Thymus (tissue), 11 donors: ENCODE measurements at regions not wholly inside any gene's neighbourhood (a gene's known extent, or its start where the extent isn't known, plus 50 kb on each side); places are given as distances from the start of the nearest gene placed in this dataset.

Source experiments
- DNase-seq, 9 donors: peaks; one replicate each; pipeline ENCODE4 v3.0.0-alpha.2; 2013; ENCODE audit warnings: low spot score in 9 of 9, low read depth in 6 of 9, missing footprints in 1 of 9
- H3K27ac ChIP-seq, 2 donors: one replicate each; pipeline ENCODE4 v1.5.1; 2013; ENCODE audit warnings: control low read depth in 1 of 2, low read depth in 1 of 2, low read length in 1 of 2, mild to moderate bottlenecking in 1 of 2, moderate library complexity in 1 of 2
- H3K27me3 ChIP-seq, 2 donors: one replicate each; pipeline ENCODE4 v1.5.1; 2013; ENCODE audit warnings: low read length in 1 of 2; ENCODE audit not compliant: control insufficient read depth in 2 of 2, insufficient read depth in 1 of 2
- H3K36me3 ChIP-seq, 2 donors: one replicate each; pipeline ENCODE4 v1.5.1; 2013; ENCODE audit warnings: low read length in 1 of 2, mild to moderate bottlenecking in 1 of 2, moderate library complexity in 1 of 2; ENCODE audit not compliant: control insufficient read depth in 2 of 2, insufficient read depth in 2 of 2
- H3K4me1 ChIP-seq, 2 donors: one replicate each; pipeline ENCODE4 v1.5.1; 2013; ENCODE audit warnings: low read length in 2 of 2; ENCODE audit not compliant: control insufficient read depth in 2 of 2, insufficient read depth in 2 of 2
- H3K4me3 ChIP-seq, 2 donors: one replicate each; pipeline ENCODE4 v1.5.1; 2013; ENCODE audit warnings: low read length in 2 of 2, control low read depth in 1 of 2, mild to moderate bottlenecking in 1 of 2
- H3K9me3 ChIP-seq, 2 donors: one replicate each; pipeline ENCODE4 v1.5.1; 2013; ENCODE audit warnings: low read length in 1 of 2, mild to moderate bottlenecking in 1 of 2; ENCODE audit not compliant: control insufficient read depth in 2 of 2, insufficient read depth in 1 of 2
- WGBS: extraction: QIAGEN DNeasy Blood & Tissue Kit; methylation state at CpG from one replicate; pipeline ENCODE4 v1.1.7; 2013; 5-methylcytosine and 5-hydroxymethylcytosine counted together
- donor health status: healthy.

GRCh38 chr9:28584542-28584941 is 1011.3 kb upstream of the C9orf72 start:
- H3K27me3 ChIP-seq: no peaks in the 10 kb centered on the region
- H3K27ac ChIP-seq: no peak overlapping the region
- no peak overlapping the region for H3K4me3 ChIP-seq
- DNase-seq: no peak
- WGBS: 67% methylated on average over 2 of the region's 2 CpGs
- no peaks in the 10 kb centered on the region for H3K9me3 ChIP-seq
- H3K36me3 ChIP-seq: no peaks in the 10 kb centered on the region
- H3K4me1 ChIP-seq: no peaks in the 10 kb centered on the region

GRCh38 chr9:28587052-28587451 is 1013.8 kb upstream of the C9orf72 start:
- Histone ChIP-seq H3K27me3 (no peaks in the 10 kb centered on the region), H3K27ac (no peak overlapping the region), H3K36me3 (no peaks in the 10 kb centered on the region), H3K4me3 (no peak overlapping the region), H3K4me1 (no peaks in the 10 kb centered on the region), H3K9me3 (no peaks in the 10 kb centered on the region)
- WGBS: 94% methylated on average over 1 of the region's 1 CpG
- no peak for DNase-seq

- Histone ChIP-seq H3K27ac (no peak overlapping the region), H3K4me1 (no peaks in the 10 kb centered on the region), H3K4me3 (no peak overlapping the region), H3K9me3 (no peaks in the 10 kb centered on the region), H3K27me3 (no peaks in the 10 kb centered on the region), H3K36me3 (no peaks in the 10 kb centered on the region)
- WGBS: 87% methylated on average over 3 of the region's 3 CpGs
- no peak for DNase-seq
Measured at GRCh38 chr9:28598408-28598807, 1025.1 kb upstream of the C9orf72 start.

GRCh38 chr9:28600226-28600625 is 1026.9 kb upstream of the C9orf72 start:
- Histone ChIP-seq H3K4me3 (no peak overlapping the region), H3K27ac (no peak overlapping the region), H3K4me1 (no peaks in the 10 kb centered on the region), H3K9me3 (no peaks in the 10 kb centered on the region), H3K36me3 (no peaks in the 10 kb centered on the region), H3K27me3 (no peaks in the 10 kb centered on the region)
- DNase-seq: no peak
- 79% methylated on average over 1 of the region's 1 CpG for WGBS

- Histone ChIP-seq H3K4me1 (no peaks in the 10 kb centered on the region), H3K9me3 (no peaks in the 10 kb centered on the region), H3K27ac (no peak overlapping the region), H3K4me3 (no peak overlapping the region), H3K36me3 (no peaks in the 10 kb centered on the region), H3K27me3 (no peaks in the 10 kb centered on the region)
- DNase-seq: no peak
Measured at GRCh38 chr9:28607843-28608242, 1034.6 kb upstream of the C9orf72 start.

- no peaks in the 10 kb centered on the region for H3K4me1 ChIP-seq
- H3K9me3 ChIP-seq: no peaks in the 10 kb centered on the region
- DNase-seq: no peak
- no peaks in the 10 kb centered on the region for H3K36me3 ChIP-seq
- no peak overlapping the region for H3K27ac ChIP-seq
- no peaks in the 10 kb centered on the region for H3K27me3 ChIP-seq
- no peak overlapping the region for H3K4me3 ChIP-seq
- WGBS: 69% methylated on average over 3 of the region's 3 CpGs
Measured at GRCh38 chr9:28610339-28610738, 1037.1 kb upstream of the C9orf72 start.

- 77% methylated on average over 1 of the region's 1 CpG for WGBS
- H3K4me3 ChIP-seq: no peak overlapping the region
- H3K9me3 ChIP-seq: no peaks in the 10 kb centered on the region
- H3K27me3 ChIP-seq: no peaks in the 10 kb centered on the region
- no peaks in the 10 kb centered on the region for H3K4me1 ChIP-seq
- H3K27ac ChIP-seq: no peak overlapping the region
- DNase-seq: no peak
- no peaks in the 10 kb centered on the region for H3K36me3 ChIP-seq
Measured at GRCh38 chr9:28616310-28616709, 1043.0 kb upstream of the C9orf72 start.

- Histone ChIP-seq H3K4me3 (no peak overlapping the region), H3K9me3 (no peaks in the 10 kb centered on the region), H3K27ac (no peak overlapping the region), H3K4me1 (no peaks in the 10 kb centered on the region), H3K27me3 (no peaks in the 10 kb centered on the region), H3K36me3 (no peaks in the 10 kb centered on the region)
- DNase-seq: no peak
- 94% methylated on average over 1 of the region's 1 CpG for WGBS
Measured at GRCh38 chr9:28620011-28620410, 1046.7 kb upstream of the C9orf72 start.

- Histone ChIP-seq H3K9me3 (no peaks in the 10 kb centered on the region), H3K4me1 (no peaks in the 10 kb centered on the region), H3K27ac (no peak overlapping the region), H3K36me3 (no peaks in the 10 kb centered on the region), H3K27me3 (no peaks in the 10 kb centered on the region), H3K4me3 (no peak overlapping the region)
- no peak for DNase-seq
- WGBS: 81% methylated on average over 2 of the region's 2 CpGs
Measured at GRCh38 chr9:28620661-28621060, 1047.4 kb upstream of the C9orf72 start.

GRCh38 chr9:28624771-28625170 is 1051.5 kb upstream of the C9orf72 start:
- no peaks in the 10 kb centered on the region for H3K36me3 ChIP-seq
- WGBS: 89% methylated on average over 1 of the region's 1 CpG
- no peak overlapping the region for H3K27ac ChIP-seq
- H3K4me3 ChIP-seq: no peak overlapping the region
- H3K27me3 ChIP-seq: no peaks in the 10 kb centered on the region
- H3K4me1 ChIP-seq: no peaks in the 10 kb centered on the region
- no peaks in the 10 kb centered on the region for H3K9me3 ChIP-seq
- DNase-seq: no peak
